IPS-20b (cell line): ENCODE measurements at regions not wholly inside any gene's neighbourhood (a gene's known extent, or its start where the extent isn't known, plus 50 kb on each side); places are given as distances from the start of the nearest gene placed in this dataset.

Experiments used
- H3K27ac ChIP-seq: one replicate; pipeline ENCODE4 v1.5.1; 2013; ENCODE audit warnings: low read length
- H3K27me3 ChIP-seq: 2 replicates; pipeline ENCODE4 v1.6.1; 2013; ENCODE audit warnings: mild to moderate bottlenecking, low read length, inconsistent platforms; ENCODE audit not compliant: insufficient read depth
- H3K36me3 ChIP-seq: 2 replicates; pipeline ENCODE4 v1.6.1; 2013; ENCODE audit warnings: low read depth, mild to moderate bottlenecking, inconsistent platforms, low read length, moderate library complexity; ENCODE audit not compliant: insufficient read depth
- H3K4me1 ChIP-seq: 2 replicates; pipeline ENCODE4 v1.6.1; 2013; ENCODE audit warnings: mild to moderate bottlenecking, control low read depth, inconsistent platforms, low read length, moderate library complexity; ENCODE audit not compliant: insufficient read depth
- H3K4me3 ChIP-seq: 2 replicates; pipeline ENCODE4 v1.5.1; 2013; ENCODE audit warnings: mild to moderate bottlenecking, low read length, inconsistent platforms
- H3K9ac ChIP-seq: 2 replicates; pipeline ENCODE4 v1.6.1; 2013; ENCODE audit warnings: low read depth, mild to moderate bottlenecking, inconsistent platforms, low read length, moderate library complexity
- H3K9me3 ChIP-seq: 2 replicates; pipeline ENCODE4 v1.6.1; 2013; ENCODE audit warnings: mild to moderate bottlenecking, low read depth, low read length, inconsistent platforms; ENCODE audit not compliant: insufficient read depth

GRCh38 chr18:46297124-46297523 is 192.9 kb downstream of the HAUS1 start:
- no peaks in the 10 kb centered on the region for H3K36me3 ChIP-seq
- H3K27ac ChIP-seq = no peak overlapping the region
- no peak overlapping the region for H3K4me3 ChIP-seq
- no peaks in the 10 kb centered on the region for H3K27me3 ChIP-seq
- no peaks in the 10 kb centered on the region for H3K9me3 ChIP-seq
- H3K9ac ChIP-seq = no peak overlapping the region
- H3K4me1 ChIP-seq = peaks cover 5% of the 10 kb centered on the region

- Histone ChIP-seq H3K9me3 (no peaks in the 10 kb centered on the region), H3K4me1 (peaks cover 5% of the 10 kb centered on the region), H3K4me3 (no peak overlapping the region), H3K27ac (no peak overlapping the region), H3K36me3 (no peaks in the 10 kb centered on the region), H3K27me3 (no peaks in the 10 kb centered on the region), H3K9ac (no peak overlapping the region)
Observed at GRCh38 chr18:46297621-46298020, 193.4 kb downstream of the HAUS1 start.

- Histone ChIP-seq H3K27me3 (no peaks in the 10 kb centered on the region), H3K27ac (no peak overlapping the region), H3K9ac (no peak overlapping the region), H3K4me3 (no peak overlapping the region), H3K4me1 (peaks cover 4% of the 10 kb centered on the region), H3K36me3 (no peaks in the 10 kb centered on the region), H3K9me3 (no peaks in the 10 kb centered on the region)
Observed at GRCh38 chr18:46298511-46298910, 194.3 kb downstream of the HAUS1 start.

- H3K36me3 ChIP-seq = no peaks in the 10 kb centered on the region
- H3K4me1 ChIP-seq = no peaks in the 10 kb centered on the region
- no peaks in the 10 kb centered on the region for H3K9me3 ChIP-seq
- H3K4me3 ChIP-seq = no peak overlapping the region
- H3K27me3 ChIP-seq = no peaks in the 10 kb centered on the region
- no peak overlapping the region for H3K27ac ChIP-seq
- no peak overlapping the region for H3K9ac ChIP-seq
Observed at GRCh38 chr18:46299465-46300008, 195.4 kb downstream of the HAUS1 start.

GRCh38 chr18:46301081-46301480 is 196.9 kb downstream of the HAUS1 start:
- Histone ChIP-seq H3K27me3 (no peaks in the 10 kb centered on the region), H3K4me1 (no peaks in the 10 kb centered on the region), H3K36me3 (no peaks in the 10 kb centered on the region), H3K9ac (no peak overlapping the region), H3K9me3 (no peaks in the 10 kb centered on the region), H3K27ac (no peak overlapping the region), H3K4me3 (no peak overlapping the region)

GRCh38 chr18:46301571-46301970 is 197.4 kb downstream of the HAUS1 start:
- no peak overlapping the region for H3K4me3 ChIP-seq
- no peak overlapping the region for H3K9ac ChIP-seq
- no peak overlapping the region for H3K27ac ChIP-seq
- no peaks in the 10 kb centered on the region for H3K36me3 ChIP-seq
- no peaks in the 10 kb centered on the region for H3K9me3 ChIP-seq
- no peaks in the 10 kb centered on the region for H3K27me3 ChIP-seq
- H3K4me1 ChIP-seq = no peaks in the 10 kb centered on the region

GRCh38 chr18:46302528-46303485 is 198.6 kb downstream of the HAUS1 start:
- no peaks in the 10 kb centered on the region for H3K9me3 ChIP-seq
- no peak overlapping the region for H3K27ac ChIP-seq
- H3K4me1 ChIP-seq = no peaks in the 10 kb centered on the region
- H3K27me3 ChIP-seq = no peaks in the 10 kb centered on the region
- H3K4me3 ChIP-seq = no peak overlapping the region
- no peak overlapping the region for H3K9ac ChIP-seq
- no peaks in the 10 kb centered on the region for H3K36me3 ChIP-seq

- Histone ChIP-seq H3K27me3 (no peaks in the 10 kb centered on the region), H3K4me3 (no peak overlapping the region), H3K27ac (no peak overlapping the region), H3K36me3 (no peaks in the 10 kb centered on the region), H3K9ac (no peak overlapping the region), H3K4me1 (no peaks in the 10 kb centered on the region), H3K9me3 (no peaks in the 10 kb centered on the region)
Observed at GRCh38 chr18:46310258-46310657, 206.1 kb downstream of the HAUS1 start.

GRCh38 chr18:46310675-46311345 is 206.6 kb downstream of the HAUS1 start:
- no peak overlapping the region for H3K27ac ChIP-seq
- no peaks in the 10 kb centered on the region for H3K36me3 ChIP-seq
- H3K27me3 ChIP-seq = no peaks in the 10 kb centered on the region

GRCh38 chr18:46311491-46311890 is 207.3 kb downstream of the HAUS1 start:
- no peak overlapping the region for H3K4me3 ChIP-seq
- H3K9ac ChIP-seq = no peak overlapping the region
- no peaks in the 10 kb centered on the region for H3K36me3 ChIP-seq
- no peak overlapping the region for H3K27ac ChIP-seq
- H3K9me3 ChIP-seq = no peaks in the 10 kb centered on the region
- no peaks in the 10 kb centered on the region for H3K4me1 ChIP-seq
- H3K27me3 ChIP-seq = no peaks in the 10 kb centered on the region

More at GRCh38 chr18:46310675-46311345, 206.6 kb downstream of the HAUS1 start:
- Histone ChIP-seq H3K4me1 (no peaks in the 10 kb centered on the region), H3K9me3 (no peaks in the 10 kb centered on the region), H3K9ac (no peak overlapping the region), H3K4me3 (no peak overlapping the region)

- Histone ChIP-seq H3K4me1 (no peaks in the 10 kb centered on the region), H3K4me3 (no peak overlapping the region), H3K9ac (no peak overlapping the region), H3K27me3 (no peaks in the 10 kb centered on the region), H3K36me3 (no peaks in the 10 kb centered on the region), H3K9me3 (no peaks in the 10 kb centered on the region), H3K27ac (no peak overlapping the region)
Observed at GRCh38 chr18:46312221-46312620, 208.0 kb downstream of the HAUS1 start.

GRCh38 chr18:46313521-46313920 is 209.3 kb downstream of the HAUS1 start:
- H3K27me3 ChIP-seq = no peaks in the 10 kb centered on the region
- H3K27ac ChIP-seq = no peak overlapping the region
- H3K9me3 ChIP-seq = no peaks in the 10 kb centered on the region
- H3K9ac ChIP-seq = no peak overlapping the region
- H3K4me1 ChIP-seq = no peaks in the 10 kb centered on the region
- H3K36me3 ChIP-seq = no peaks in the 10 kb centered on the region
- no peak overlapping the region for H3K4me3 ChIP-seq
